GM18508 (cell line): ENCODE measurements at regions not wholly inside any gene's neighbourhood (a gene's known extent, or its start where the extent isn't known, plus 50 kb on each side); places are given as distances from the start of the nearest gene placed in this dataset.

Experiments
- ATAC-seq: cut with Tn5 transposase; IDR thresholded peaks from one replicate; pipeline ENCODE4 v1.9.1; 2021; ENCODE audit warnings: moderate number of reproducible peaks; ENCODE audit not compliant: insufficient read depth, unreplicated experiment

- no peak for ATAC-seq
Observed at GRCh38 chr15:87219650-87220615, 1036.6 kb downstream of the NTRK3 start.

GRCh38 chr15:87215100-87215499, 1041.4 kb downstream of the NTRK3 start:
- ATAC-seq = no peak

- no peak for ATAC-seq
Observed at GRCh38 chr15:87213626-87214025, 1042.9 kb downstream of the NTRK3 start.

GRCh38 chr15:87212041-87212440, 1044.5 kb downstream of the NTRK3 start:
- ATAC-seq = no peak

GRCh38 chr15:87211547-87211946, 1045.0 kb downstream of the NTRK3 start:
- ATAC-seq = no peak

- ATAC-seq = no peak
Observed at GRCh38 chr15:87209891-87210689, 1046.4 kb downstream of the NTRK3 start.

GRCh38 chr15:87207990-87208580, 1048.5 kb downstream of the NTRK3 start:
- no peak for ATAC-seq

- ATAC-seq = no peak
Observed at GRCh38 chr15:87207251-87207650, 1049.3 kb downstream of the NTRK3 start.

GRCh38 chr15:87201986-87202385, 1054.6 kb downstream of the NTRK3 start:
- ATAC-seq = no peak

- no peak for ATAC-seq
Observed at GRCh38 chr15:87200149-87200548, 1056.4 kb downstream of the NTRK3 start.

GRCh38 chr15:87197981-87198380, 1058.6 kb downstream of the NTRK3 start:
- no peak for ATAC-seq

- no peak for ATAC-seq
Observed at GRCh38 chr15:87196498-87196897, 1060.0 kb downstream of the NTRK3 start.

GRCh38 chr15:87193481-87193880, 1063.1 kb downstream of the NTRK3 start:
- ATAC-seq = no peak

- no peak for ATAC-seq
Observed at GRCh38 chr15:87167706-87168105, 1088.0 kb downstream of the AGBL1 start.

GRCh38 chr15:87167055-87167454, 1087.4 kb downstream of the AGBL1 start:
- no peak for ATAC-seq

GRCh38 chr15:87155771-87156170, 1076.1 kb downstream of the AGBL1 start:
- ATAC-seq = no peak

GRCh38 chr15:87154761-87155160, 1075.1 kb downstream of the AGBL1 start:
- no peak for ATAC-seq

- no peak for ATAC-seq
Observed at GRCh38 chr15:87151202-87151748, 1071.6 kb downstream of the AGBL1 start.

GRCh38 chr15:87145696-87146095, 1066.0 kb downstream of the AGBL1 start:
- ATAC-seq = no peak

- no peak for ATAC-seq
Observed at GRCh38 chr15:87144775-87145174, 1065.1 kb downstream of the AGBL1 start.

- no peak for ATAC-seq
Observed at GRCh38 chr15:87142096-87142495, 1062.4 kb downstream of the AGBL1 start.
